Activated gamma-delta T cell treated with Interleukin-2 at 50 U/mL for 16 hours (primary cell): ENCODE measurements at regions not wholly inside any gene's neighbourhood (a gene's known extent, or its start where the extent isn't known, plus 50 kb on each side); places are given as distances from the start of the nearest gene placed in this dataset.

Experiments used
- DNase-seq: peaks from one replicate; pipeline ENCODE4 v3.0.0-alpha.2; 2020

DNA sequence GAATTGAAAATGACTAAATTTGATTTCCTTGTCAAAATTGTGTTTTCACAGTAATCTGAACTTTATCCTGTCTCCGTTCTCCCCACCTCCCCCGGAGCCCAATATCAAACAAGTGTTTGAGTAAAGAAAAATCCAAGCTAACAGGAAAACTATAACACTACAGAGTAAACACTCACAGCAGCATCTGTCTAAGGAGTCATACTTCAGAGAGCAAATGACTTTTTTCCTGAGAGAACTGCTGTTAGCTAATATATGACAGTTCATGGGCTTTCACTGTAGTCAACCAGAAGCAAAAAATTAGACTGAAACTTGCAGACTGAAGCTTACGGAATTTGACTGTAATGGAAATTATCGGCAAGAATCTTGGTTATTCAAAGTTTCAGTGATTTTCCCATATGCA lies 321.7 kb downstream of the ANKRD50 start:
- DNase-seq: no peak

DNA sequence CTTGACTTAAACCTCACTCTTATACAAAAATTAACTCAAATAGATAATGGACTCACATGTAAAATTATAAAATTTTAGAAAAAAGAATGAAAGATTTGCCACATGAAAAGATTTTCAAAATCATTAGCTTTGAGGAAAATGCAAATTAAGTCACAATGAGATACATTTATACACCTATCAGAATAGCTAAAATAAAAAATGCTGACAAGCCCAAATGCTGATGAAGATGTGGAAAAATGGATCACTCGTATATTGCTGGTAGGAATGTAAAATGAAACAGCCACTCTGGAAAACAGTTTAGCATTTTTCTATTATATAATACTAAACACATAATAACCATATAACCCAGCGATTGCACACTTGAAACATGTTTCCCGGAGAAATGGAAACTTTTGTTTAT lies 316.2 kb downstream of the ANKRD50 start:
- no peak for DNase-seq

DNA sequence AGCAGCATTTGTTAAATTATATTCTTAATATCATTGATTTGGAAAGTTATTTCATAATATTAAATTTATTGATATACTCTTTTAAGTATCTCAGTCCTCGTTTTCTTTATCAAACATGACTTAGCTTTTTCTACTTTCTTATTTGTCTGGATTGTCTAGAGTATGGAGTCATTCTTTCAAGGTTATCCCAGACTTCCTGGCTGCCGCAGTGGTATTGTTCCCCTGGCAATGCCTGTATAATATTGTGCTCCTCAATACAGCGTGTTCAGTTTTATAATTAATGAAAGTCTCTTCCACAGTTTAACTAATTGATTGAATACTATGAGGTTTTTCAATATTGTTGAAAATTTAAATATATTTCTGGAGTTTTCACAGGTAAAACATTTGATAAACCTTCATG lies 310.9 kb downstream of the ANKRD50 start:
- no peak for DNase-seq

DNA sequence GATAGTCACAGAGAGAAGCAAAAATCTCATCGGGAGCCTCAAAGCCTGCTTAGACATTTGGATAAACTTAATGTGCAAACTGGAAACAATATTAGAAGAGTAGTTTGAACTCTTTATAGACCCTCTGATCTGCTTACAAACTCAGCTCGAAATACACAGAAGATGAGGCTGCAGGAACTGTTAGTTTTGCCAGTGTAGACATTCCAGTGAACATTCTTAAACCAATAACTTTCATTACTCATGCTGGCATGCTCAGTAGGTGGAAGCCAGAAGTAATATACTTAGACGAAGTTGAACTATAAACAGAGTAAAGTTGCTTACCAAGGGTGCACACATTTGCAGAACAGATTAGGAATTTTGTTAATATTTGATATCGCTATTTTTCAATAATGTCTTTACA lies 303.5 kb downstream of the ANKRD50 start:
- no peak for DNase-seq

DNA sequence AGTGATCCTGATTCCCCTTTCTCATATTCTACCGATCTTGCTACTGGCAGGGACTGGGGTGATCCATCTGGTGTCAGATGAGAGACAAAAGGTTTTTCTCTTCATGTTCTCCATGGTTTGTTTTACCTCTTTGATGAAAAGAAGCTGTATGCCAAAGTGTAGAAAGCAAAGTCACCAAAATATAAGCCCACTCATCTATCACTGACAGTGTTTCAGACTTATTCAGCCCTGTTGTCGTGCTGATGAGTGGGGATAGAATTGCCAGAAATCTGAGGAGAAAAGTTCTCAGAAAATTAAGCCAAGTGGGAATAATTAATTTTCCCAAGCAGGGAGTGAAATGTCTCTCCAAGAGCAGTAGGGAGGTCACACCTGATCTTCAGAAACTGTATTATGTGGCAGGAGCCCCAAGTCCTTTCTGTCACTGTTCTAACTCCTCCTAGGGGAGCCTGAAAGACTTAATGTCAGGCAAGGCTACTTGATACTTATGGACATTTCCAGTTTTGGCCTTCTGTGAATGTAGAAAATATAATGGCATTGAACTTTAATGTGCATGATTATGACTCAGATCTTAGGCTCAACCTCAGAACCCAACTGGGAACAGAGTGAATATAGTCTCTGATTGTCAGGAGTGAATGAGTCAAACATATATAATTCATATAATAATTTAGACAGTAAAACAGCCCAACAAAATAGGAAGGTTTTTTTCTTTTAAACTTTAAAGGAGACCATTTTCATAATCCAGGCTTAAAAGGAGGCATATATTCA lies 298.1 kb downstream of the ANKRD50 start:
- no peak for DNase-seq

DNA sequence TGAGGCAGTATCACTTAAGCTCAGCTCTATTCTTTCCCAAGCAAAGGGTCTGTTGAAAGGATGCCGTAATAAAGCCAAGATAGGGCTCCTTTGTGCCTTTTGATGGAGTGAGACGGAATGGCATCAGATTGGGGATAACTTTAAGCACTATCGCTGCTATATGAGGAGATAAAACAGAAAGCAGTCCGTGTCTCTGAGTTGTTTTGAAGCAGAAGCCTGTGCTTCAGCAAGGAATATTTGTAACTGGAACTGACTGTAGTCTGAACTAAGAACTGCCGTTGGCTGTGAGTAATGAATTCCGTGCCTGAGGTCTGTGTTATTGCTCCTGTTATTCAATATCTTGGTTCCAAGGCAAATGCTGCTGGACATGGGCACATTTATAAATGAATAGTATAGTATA lies 297.4 kb downstream of the ANKRD50 start:
- DNase-seq: no peak

DNA sequence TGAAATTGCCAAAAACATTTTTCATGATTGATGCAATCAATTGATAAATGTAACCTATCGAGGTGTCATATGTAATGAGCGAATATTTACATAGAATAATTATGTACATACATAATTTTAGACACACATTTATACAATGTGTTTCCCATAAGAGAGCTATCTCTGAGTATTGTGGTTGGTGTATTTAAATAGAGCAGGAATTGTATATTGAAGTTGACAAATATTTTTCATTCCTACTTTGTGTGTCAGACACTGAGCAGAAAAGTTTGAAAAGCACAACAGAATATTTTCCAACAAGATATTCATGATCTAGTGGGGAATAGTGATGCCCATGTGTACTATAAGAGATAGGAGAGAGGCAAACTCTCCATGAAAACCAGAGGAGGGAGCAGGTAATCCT lies 295.2 kb downstream of the ANKRD50 start:
- no peak for DNase-seq

DNA sequence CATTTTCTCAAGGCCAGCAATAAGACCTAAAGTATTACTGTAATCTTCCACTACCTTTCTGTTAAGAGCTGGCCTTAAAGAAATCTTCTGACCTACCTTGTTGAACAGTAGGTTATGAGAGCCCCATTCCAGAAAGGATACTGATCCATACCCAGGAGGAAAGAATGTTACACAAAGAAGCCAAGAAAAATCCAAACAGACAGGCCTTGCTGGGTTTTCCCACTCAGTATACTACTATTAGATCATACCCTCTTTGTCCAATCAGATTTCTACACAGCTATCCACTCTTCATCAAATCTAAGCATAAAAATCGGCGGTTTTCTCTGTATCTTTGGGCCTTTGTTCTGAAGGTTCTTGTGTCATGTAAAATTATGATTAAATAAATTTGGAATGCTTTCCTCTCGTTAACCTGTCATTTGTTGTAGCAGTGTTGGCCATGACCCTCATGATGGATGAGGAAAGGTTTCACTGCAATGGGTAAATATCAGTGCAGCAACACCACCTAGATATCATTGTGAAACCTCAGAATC lies 292.3 kb downstream of the ANKRD50 start:
- no peak for DNase-seq

DNA sequence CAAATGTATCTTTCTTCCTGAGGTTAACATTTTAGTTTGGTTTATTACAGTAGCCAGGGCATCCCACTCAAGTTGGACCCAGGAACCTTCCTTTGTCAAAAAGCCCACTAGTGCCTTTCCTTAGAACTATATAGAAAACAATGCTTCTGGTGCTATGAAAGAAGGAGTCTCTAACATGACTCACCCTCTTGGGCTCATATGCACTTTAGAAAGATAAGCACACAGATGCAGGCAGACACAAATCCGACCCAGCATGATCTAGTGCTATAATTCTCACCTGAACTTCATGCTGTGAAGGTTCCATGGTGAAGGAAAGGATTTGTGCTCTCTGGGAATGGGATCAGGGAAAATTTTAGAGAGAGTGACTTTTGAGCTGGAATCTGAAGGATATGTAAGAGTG lies 289.4 kb downstream of the ANKRD50 start:
- no peak for DNase-seq

DNA sequence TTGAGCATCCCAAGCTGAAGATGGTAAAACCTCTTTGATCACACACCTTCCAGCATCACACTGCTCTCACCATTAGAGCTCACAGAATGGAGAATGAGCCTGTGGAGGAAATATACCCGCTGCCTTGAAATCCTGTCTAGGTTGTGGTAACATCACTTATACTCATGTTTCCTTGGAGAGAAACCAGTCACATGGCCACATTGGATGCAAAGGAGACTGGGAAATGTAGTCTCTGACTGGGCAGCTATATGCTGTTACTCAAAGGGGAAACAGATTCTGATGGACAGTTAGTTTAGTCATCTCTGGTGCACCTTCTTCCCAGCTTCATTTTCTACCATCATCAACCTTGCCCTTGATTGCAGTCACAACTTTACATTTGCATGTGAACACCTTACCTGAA lies 286.3 kb downstream of the ANKRD50 start:
- no peak for DNase-seq

DNA sequence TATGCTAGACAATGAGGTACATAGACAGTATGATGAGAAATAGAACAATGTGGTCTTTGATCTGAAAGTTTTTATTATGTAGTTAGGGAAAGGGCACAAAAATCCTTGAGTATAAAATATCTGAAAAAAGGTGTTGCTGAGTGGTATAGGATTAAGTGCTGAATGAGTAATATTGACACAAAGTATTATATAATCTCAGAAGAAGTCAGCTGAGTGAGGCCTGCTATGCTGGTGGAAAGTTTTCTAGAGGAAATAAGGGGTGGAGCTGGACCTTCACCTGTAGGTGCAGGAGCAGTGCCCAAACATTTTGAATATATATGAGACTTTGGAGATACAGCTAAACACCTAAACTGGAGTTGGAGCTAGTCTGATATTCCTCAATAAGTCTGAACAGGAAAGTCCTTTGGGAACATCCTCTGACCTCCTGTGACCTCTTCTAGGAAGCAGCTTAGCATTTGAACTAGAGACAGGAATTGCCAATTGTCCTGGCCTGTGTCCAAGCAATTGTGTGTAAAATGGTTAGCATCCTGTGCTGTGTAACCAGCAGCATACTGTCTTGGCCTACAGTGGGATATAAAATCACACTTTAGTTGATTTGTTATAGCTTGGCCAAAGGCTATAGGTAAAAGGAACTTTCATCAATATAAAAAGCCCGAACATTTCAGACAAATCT lies 285.3 kb downstream of the ANKRD50 start:
- no peak for DNase-seq

DNA sequence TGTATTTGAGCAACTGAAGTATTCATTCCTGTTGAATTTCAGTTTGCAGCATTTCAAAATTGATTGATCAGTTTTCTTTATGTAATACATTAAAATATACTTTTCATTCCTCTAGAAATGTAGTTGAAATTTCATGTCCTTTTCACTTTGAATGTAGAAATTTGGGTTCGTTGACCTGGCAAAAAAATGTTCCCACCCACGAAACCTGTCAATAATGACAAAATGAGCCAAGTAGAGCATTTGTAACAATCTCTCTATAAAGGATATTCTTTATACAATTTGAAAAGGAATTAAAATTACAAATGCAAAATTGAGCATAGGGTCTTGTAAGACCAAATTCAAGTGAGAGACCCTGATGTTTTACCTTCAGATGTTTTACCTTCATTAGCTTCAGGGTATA lies 283.9 kb downstream of the ANKRD50 start:
- DNase-seq: no peak

DNA sequence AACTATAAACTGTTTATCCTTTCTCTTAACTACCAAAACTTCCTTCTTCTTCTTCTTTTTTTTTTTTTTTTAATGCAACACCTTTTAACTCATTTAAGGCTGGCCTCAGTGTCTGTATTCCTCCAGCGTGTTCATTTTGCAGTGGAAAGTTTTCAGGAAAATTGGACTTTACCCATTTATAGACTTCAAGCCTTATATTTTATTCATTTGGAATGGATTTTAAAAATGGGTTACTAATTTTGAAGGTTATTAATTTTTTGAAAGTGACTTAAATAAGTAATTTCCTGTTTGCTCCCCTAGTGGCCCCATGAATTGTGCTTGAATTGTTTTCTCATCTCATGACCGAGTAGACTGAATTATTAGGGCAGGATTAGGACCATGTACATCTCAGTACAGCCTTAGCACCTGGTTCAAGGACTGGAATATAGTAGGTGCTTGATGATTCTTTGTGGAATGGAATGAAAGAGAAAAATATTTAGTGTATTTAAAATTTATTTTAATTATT lies 282.7 kb downstream of the ANKRD50 start:
- no peak for DNase-seq

DNA sequence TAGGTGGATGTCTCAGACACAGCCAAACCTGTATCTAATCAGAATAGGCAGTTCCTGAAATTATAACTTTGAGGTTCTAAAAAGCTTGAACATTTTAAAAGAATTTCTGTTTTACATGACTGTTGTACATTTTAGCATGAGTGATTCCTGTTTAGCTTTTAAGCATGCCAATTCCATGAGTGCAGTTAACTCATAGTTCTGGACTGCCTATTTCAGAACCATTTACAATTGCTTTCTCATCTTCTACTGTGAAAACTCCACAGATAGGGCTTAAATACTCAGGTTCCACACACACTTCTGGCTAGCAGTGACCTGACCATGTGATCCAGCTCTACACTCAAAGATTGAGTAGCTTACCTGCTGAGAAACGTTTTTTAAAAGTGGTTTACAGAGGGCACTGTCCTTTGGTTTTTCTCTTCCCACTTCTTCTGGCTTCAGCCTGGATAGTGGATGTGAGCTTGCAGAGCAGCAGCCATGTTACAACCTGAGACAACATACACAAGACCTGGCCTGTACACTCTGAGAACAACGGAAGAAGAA lies 280.8 kb downstream of the ANKRD50 start:
- no peak for DNase-seq

DNA sequence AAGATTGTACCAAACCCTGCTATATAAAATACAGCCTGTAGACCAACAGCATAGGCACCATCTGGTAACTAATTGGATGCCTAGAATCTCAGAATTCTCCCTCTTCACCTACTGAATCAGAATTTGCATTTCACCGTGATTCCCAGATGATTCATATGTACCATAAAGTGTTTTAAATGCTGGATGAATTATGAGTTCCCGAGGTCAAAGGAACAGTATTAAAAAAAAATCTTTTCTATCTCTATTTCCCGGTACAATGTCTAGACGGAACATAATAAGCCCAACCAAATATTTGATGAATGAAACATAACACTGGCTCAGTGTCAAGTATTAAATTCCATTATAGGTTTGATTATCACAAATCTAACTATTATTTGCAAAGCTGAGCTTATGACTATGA lies 280.0 kb downstream of the ANKRD50 start:
- DNase-seq: no peak

DNA sequence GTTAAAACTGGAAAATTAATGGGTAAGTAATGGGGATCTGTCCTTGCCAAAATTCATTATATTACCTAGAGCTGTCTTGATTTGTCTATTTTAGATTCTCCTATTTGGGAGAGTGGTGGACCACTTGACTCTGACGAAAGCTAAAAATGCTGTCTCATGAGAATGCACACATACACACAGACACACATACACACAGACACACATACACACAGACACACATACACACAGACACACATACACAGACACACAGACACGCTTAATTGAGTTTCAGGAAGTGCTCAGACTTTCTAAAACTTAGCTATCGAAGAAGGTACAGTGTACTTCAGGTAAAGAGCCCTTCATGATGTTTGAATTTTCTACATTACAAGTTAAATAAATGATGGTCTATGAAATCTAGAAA lies 279.5 kb downstream of the ANKRD50 start:
- DNase-seq: no peak

DNA sequence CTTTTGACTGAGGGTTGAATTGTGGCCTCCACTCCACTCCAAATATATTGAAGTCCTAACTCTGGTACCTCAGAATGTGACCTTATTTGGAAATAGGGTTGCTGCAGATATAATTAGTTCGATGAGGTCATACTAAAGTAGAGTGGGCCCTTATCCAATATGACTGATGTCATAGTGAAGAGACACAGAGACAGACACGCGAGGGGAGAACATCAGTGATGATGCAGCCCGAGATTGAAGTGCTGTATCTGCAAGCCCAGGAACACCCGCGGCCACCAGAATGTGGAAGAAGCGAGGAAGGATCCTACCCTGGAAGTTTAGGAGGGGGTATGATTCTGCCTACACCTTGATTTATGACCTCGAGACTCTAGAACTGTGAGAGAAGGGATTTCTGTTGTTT lies 279.0 kb downstream of the ANKRD50 start:
- no peak for DNase-seq

DNA sequence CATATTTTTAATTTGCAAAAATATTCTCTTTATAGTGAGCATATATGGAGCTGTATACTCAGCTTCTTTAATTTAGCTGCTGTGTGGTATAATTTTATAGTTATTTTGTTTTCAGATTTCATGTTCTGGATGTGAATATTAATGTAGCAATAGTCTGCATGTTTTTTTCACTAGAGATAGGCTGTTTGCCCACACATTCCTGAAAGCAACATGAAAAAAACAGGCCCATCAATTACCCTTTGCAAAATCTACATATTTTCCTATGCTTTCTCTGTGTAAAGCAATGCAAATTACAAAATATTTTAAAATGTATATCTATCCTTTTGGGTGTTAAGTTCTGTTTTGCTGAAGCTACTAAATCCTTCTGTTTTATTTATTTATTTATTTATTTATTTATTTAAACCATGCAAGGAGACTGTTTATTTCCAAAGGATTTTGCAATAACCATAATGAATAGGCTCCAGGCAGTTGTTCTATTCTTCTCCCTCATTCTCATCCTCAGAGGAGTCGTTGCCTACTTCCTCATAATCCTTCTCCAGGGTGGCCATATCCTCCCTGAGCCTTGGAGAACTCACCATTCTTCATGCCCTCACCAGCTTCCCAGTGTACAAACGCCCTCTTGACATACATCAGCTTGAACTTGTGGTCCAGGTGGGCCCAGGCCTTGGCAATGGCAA lies 277.1 kb downstream of the ANKRD50 start:
- DNase-seq: no peak

DNA sequence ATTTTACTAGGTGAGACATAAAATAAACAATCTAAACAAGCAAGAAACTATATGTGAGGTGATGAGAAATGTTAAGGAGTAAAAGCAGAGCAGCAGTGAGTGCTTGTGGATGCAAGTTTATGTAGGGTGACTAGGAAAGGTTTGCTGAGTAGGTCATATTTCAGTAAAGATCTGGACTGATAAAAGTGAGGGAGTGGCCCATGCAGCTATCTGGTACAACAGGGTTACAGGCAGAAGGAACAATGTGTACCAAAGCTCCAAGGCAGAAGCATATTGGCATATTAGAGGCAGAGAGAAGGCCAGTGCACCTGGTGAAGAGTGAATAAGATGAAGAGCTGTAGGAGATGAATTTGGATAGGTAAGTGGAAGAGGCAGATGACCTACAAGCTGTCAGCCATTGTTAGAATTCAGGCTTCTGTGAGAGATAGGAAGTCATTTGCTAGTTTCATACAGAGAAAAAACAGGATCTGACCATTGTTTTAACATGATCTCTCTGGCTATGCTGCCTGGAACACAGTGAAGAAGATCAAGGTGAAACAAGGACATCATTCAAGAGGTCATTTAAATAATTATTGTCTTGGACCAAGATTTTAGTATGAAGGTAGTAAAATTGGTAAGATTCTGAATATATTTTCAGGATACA lies 274.6 kb downstream of the ANKRD50 start:
- DNase-seq: no peak

DNA sequence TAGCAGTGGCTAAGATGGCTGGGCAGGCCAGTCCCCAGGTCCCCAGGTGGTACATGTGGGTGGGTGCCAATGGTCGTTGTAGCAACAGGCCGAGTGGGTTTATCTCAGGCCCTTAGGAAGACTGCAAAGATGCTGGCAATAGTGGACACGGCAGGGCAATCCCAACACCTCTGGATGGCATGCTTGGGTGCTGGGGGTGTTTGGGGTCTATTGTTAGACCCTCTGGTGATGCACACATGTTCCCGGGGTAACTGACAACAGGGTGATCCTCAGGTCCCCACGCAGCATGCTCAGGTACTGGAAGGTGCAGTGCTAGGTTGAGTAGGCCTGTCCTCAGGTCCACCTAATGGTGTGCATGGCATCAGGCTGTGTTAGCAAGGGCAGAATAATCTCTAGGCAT lies 267.5 kb downstream of the ANKRD50 start:
- no peak for DNase-seq

DNA sequence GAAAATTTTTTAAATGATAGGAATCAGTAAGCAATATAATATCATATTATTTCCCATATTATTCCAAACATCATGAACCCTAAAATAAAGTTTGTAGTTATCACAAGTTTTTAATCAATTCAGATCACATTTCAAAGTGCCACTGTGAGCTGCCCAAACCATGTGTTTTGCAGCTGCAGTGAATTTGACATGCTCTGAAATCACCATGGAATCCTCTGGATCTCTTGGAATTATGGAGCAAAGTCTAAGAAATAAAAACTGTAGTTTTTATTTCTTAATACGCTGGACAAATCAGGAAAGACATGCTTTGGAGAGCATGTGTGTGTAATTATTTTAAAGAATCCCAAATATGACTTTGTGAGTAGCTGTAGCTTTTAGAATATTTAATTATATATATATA lies 262.7 kb downstream of the ANKRD50 start:
- no peak for DNase-seq

DNA sequence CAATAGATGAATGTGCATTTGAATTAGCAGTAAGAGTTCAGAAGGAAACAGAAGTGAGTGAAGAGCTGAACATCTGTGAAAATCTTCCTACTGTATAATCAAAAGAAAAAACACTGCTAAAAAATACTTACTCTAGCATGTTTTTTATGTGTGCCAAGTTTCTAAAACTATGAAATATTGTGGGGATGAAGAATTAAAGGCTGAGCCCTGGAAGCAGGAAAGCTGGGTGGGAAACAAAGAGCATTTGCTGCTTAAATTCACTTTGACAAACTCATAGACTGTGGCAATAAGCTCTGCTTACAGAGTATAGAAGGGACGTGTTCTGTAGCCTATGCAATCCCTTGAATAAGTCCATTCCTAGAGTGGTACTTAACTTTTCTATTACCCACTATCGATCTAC lies 261.7 kb downstream of the ANKRD50 start:
- DNase-seq: no peak

DNA sequence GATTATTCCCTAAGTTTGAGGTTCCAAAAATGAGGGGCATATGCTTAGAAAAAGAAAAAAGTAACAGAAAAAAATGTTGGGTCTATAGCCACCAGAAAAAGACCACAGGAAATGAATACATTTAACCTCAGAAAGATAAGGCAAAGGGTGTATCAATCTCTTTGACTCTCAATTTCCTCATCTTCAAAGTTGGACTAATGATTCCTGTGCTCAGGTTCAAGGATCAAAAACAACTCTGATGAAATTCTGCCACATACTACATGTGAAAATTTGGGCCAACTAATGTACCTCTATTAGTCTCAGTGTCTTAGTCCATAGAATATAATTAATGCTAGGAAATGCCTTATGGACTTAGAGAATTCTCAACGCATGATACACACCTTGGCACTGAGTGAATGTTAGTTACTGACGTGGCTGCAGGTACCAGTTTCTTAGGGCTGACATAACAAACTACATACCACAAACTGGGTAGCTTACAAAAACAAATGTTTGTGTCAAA lies 257.7 kb downstream of the ANKRD50 start:
- no peak for DNase-seq
